ENCODE measurements at regions not wholly inside any gene's neighbourhood (a gene's known extent, or its start where the extent isn't known, plus 50 kb on each side); places are given as distances from the start of the nearest gene placed in this dataset.

- no peak overlapping the region for H3K4me3 ChIP-seq (ENCODE audit: low read depth, low read length, poor library complexity, severe bottlenecking)
- H3K9me3 ChIP-seq (ENCODE audit: low read length): no peaks in the 10 kb centered on the region
- no peaks in the 10 kb centered on the region for H3K9me2 ChIP-seq (ENCODE audit: low read depth, low read length)
- H3K9ac ChIP-seq (ENCODE audit: low read length): no peak overlapping the region
- H3K27ac ChIP-seq (ENCODE audit: low read depth, low read length, poor library complexity, severe bottlenecking): no peak overlapping the region
- H3K4me2 ChIP-seq (ENCODE audit: low read length): no peak overlapping the region
- no peaks in the 10 kb centered on the region for H3F3A ChIP-seq (ENCODE audit: insufficient read depth, low read length)
- no peaks in the 10 kb centered on the region for H3K27me3 ChIP-seq (ENCODE audit: insufficient read depth, low read length)
- no peaks in the 10 kb centered on the region for H3K36me3 ChIP-seq (ENCODE audit: insufficient read depth, low read length)
- TF ChIP-seq CTCF (IDR thresholded peaks at IDR 0.05; ENCODE audit: low read length): no peak
- no peak for TF ChIP-seq EZH2 (IDR thresholded peaks at IDR 0.05; ENCODE audit: borderline replicate concordance, low read length)
- no peak overlapping the region for H2AFZ ChIP-seq (ENCODE audit: low read length)
- no peaks in the 10 kb centered on the region for H3K4me1 ChIP-seq (ENCODE audit: insufficient read depth, low read length, severe bottlenecking)
- H4K20me1 ChIP-seq (ENCODE audit: insufficient read depth, low read length): no peaks in the 10 kb centered on the region
- no peaks in the 10 kb centered on the region for H3K79me2 ChIP-seq (ENCODE audit: insufficient read depth, low read length)
These were observed 274.6 kb downstream of the ANKRD50 start for GRCh38 chr4:124437853-124438495.

- H3K27ac ChIP-seq (ENCODE audit: low read depth, low read length, poor library complexity, severe bottlenecking): no peak overlapping the region
- H3K4me2 ChIP-seq (ENCODE audit: low read length): no peak overlapping the region
- no peaks in the 10 kb centered on the region for H3K9me3 ChIP-seq (ENCODE audit: low read length)
- H3K79me2 ChIP-seq (ENCODE audit: insufficient read depth, low read length): no peaks in the 10 kb centered on the region
- no peak overlapping the region for H3K9ac ChIP-seq (ENCODE audit: low read length)
- no peaks in the 10 kb centered on the region for H4K20me1 ChIP-seq (ENCODE audit: insufficient read depth, low read length)
- no peak overlapping the region for H2AFZ ChIP-seq (ENCODE audit: low read length)
- TF ChIP-seq EZH2 (IDR thresholded peaks at IDR 0.05; ENCODE audit: borderline replicate concordance, low read length) (no peak), CTCF (IDR thresholded peaks at IDR 0.05; ENCODE audit: low read length) (no peak)
- no peaks in the 10 kb centered on the region for H3F3A ChIP-seq (ENCODE audit: insufficient read depth, low read length)
- no peaks in the 10 kb centered on the region for H3K4me1 ChIP-seq (ENCODE audit: insufficient read depth, low read length, severe bottlenecking)
- no peaks in the 10 kb centered on the region for H3K9me2 ChIP-seq (ENCODE audit: low read depth, low read length)
- H3K27me3 ChIP-seq (ENCODE audit: insufficient read depth, low read length): no peaks in the 10 kb centered on the region
- no peak overlapping the region for H3K4me3 ChIP-seq (ENCODE audit: low read depth, low read length, poor library complexity, severe bottlenecking)
- no peaks in the 10 kb centered on the region for H3K36me3 ChIP-seq (ENCODE audit: insufficient read depth, low read length)
These were observed 267.5 kb downstream of the ANKRD50 start for GRCh38 chr4:124445071-124445470.

- no peak overlapping the region for H2AFZ ChIP-seq (ENCODE audit: low read length)
- H3K27me3 ChIP-seq (ENCODE audit: insufficient read depth, low read length): no peaks in the 10 kb centered on the region
- H3K9ac ChIP-seq (ENCODE audit: low read length): no peak overlapping the region
- no peaks in the 10 kb centered on the region for H3F3A ChIP-seq (ENCODE audit: insufficient read depth, low read length)
- no peak for TF ChIP-seq EZH2 (IDR thresholded peaks at IDR 0.05; ENCODE audit: borderline replicate concordance, low read length)
- no peak for TF ChIP-seq CTCF (IDR thresholded peaks at IDR 0.05; ENCODE audit: low read length)
- H3K9me3 ChIP-seq (ENCODE audit: low read length): no peaks in the 10 kb centered on the region
- H3K4me3 ChIP-seq (ENCODE audit: low read depth, low read length, poor library complexity, severe bottlenecking): no peak overlapping the region
- H3K9me2 ChIP-seq (ENCODE audit: low read depth, low read length): no peaks in the 10 kb centered on the region
- no peaks in the 10 kb centered on the region for H3K36me3 ChIP-seq (ENCODE audit: insufficient read depth, low read length)
- H3K79me2 ChIP-seq (ENCODE audit: insufficient read depth, low read length): no peaks in the 10 kb centered on the region
- no peak overlapping the region for H3K27ac ChIP-seq (ENCODE audit: low read depth, low read length, poor library complexity, severe bottlenecking)
- no peaks in the 10 kb centered on the region for H4K20me1 ChIP-seq (ENCODE audit: insufficient read depth, low read length)
- H3K4me1 ChIP-seq (ENCODE audit: insufficient read depth, low read length, severe bottlenecking): no peaks in the 10 kb centered on the region
- H3K4me2 ChIP-seq (ENCODE audit: low read length): no peak overlapping the region
These were observed 262.7 kb downstream of the ANKRD50 start for GRCh38 chr4:124449881-124450280.
